ENCODE measurements at regions not wholly inside any gene's neighbourhood (a gene's known extent, or its start where the extent isn't known, plus 50 kb on each side); places are given as distances from the start of the nearest gene placed in this dataset.

GRCh38 chr2:142533177-142533576 lies 344.3 kb upstream of the KYNU start:
- H2AFZ ChIP-seq = no peak overlapping the region
- no peak overlapping the region for H3K9ac ChIP-seq
- H3K4me1 ChIP-seq = no peaks in the 10 kb centered on the region
- H3K27me3 ChIP-seq (ENCODE audit: control insufficient read depth, insufficient read depth, low read length) = no peaks in the 10 kb centered on the region
- H3K4me2 ChIP-seq (ENCODE audit: low read length) = no peak overlapping the region
- TF ChIP-seq, protein P1, sequence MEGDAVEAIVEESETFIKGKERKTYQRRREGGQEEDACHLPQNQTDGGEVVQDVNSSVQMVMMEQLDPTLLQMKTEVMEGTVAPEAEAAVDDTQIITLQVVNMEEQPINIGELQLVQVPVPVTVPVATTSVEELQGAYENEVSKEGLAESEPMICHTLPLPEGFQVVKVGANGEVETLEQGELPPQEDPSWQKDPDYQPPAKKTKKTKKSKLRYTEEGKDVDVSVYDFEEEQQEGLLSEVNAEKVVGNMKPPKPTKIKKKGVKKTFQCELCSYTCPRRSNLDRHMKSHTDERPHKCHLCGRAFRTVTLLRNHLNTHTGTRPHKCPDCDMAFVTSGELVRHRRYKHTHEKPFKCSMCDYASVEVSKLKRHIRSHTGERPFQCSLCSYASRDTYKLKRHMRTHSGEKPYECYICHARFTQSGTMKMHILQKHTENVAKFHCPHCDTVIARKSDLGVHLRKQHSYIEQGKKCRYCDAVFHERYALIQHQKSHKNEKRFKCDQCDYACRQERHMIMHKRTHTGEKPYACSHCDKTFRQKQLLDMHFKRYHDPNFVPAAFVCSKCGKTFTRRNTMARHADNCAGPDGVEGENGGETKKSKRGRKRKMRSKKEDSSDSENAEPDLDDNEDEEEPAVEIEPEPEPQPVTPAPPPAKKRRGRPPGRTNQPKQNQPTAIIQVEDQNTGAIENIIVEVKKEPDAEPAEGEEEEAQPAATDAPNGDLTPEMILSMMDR (IDR thresholded peaks at IDR 0.05) = no peak
- no peak overlapping the region for H3K27ac ChIP-seq
- H3K4me3 ChIP-seq (ENCODE audit: low read depth, low read length) = no peak overlapping the region
- H3K79me2 ChIP-seq = no peaks in the 10 kb centered on the region
- no peaks in the 10 kb centered on the region for H3K9me3 ChIP-seq (ENCODE audit: control insufficient read depth, low read length)
- H3K36me3 ChIP-seq (ENCODE audit: control insufficient read depth, insufficient read depth, low read length) = no peaks in the 10 kb centered on the region

GRCh38 chr2:142531377-142531776 lies 346.1 kb upstream of the KYNU start:
- no peak overlapping the region for H3K4me2 ChIP-seq (ENCODE audit: low read length)
- H3K79me2 ChIP-seq = no peaks in the 10 kb centered on the region
- no peak overlapping the region for H3K9ac ChIP-seq
- H3K27me3 ChIP-seq (ENCODE audit: control insufficient read depth, insufficient read depth, low read length) = no peaks in the 10 kb centered on the region
- no peaks in the 10 kb centered on the region for H3K36me3 ChIP-seq (ENCODE audit: control insufficient read depth, insufficient read depth, low read length)
- H3K9me3 ChIP-seq (ENCODE audit: control insufficient read depth, low read length) = no peaks in the 10 kb centered on the region
- H3K4me1 ChIP-seq = no peaks in the 10 kb centered on the region
- TF ChIP-seq, protein P1 (IDR thresholded peaks at IDR 0.05) = no peak
- no peak overlapping the region for H2AFZ ChIP-seq
- H3K27ac ChIP-seq = no peak overlapping the region
- no peak overlapping the region for H3K4me3 ChIP-seq (ENCODE audit: low read depth, low read length)

- TF ChIP-seq, protein P1 (IDR thresholded peaks at IDR 0.05) = no peak
- no peaks in the 10 kb centered on the region for H3K27me3 ChIP-seq (ENCODE audit: control insufficient read depth, insufficient read depth, low read length)
- H3K4me2 ChIP-seq (ENCODE audit: low read length) = no peak overlapping the region
- no peak overlapping the region for H3K4me3 ChIP-seq (ENCODE audit: low read depth, low read length)
- H3K36me3 ChIP-seq (ENCODE audit: control insufficient read depth, insufficient read depth, low read length) = no peaks in the 10 kb centered on the region
- H3K79me2 ChIP-seq = no peaks in the 10 kb centered on the region
- no peak overlapping the region for H3K9ac ChIP-seq
- no peak overlapping the region for H2AFZ ChIP-seq
- H3K4me1 ChIP-seq = no peaks in the 10 kb centered on the region
- no peak overlapping the region for H3K27ac ChIP-seq
- no peaks in the 10 kb centered on the region for H3K9me3 ChIP-seq (ENCODE audit: control insufficient read depth, low read length)
Observed at GRCh38 chr2:142525720-142526119, 351.7 kb upstream of the KYNU start.

GRCh38 chr2:142521492-142521891 lies 356.0 kb upstream of the KYNU start:
- Histone ChIP-seq H2AFZ (no peak overlapping the region), H3K79me2 (no peaks in the 10 kb centered on the region), H3K9me3 (ENCODE audit: control insufficient read depth, low read length) (no peaks in the 10 kb centered on the region), H3K27me3 (ENCODE audit: control insufficient read depth, insufficient read depth, low read length) (no peaks in the 10 kb centered on the region), H3K4me1 (no peaks in the 10 kb centered on the region), H3K9ac (no peak overlapping the region), H3K36me3 (ENCODE audit: control insufficient read depth, insufficient read depth, low read length) (no peaks in the 10 kb centered on the region), H3K4me2 (ENCODE audit: low read length) (no peak overlapping the region), H3K27ac (no peak overlapping the region), H3K4me3 (ENCODE audit: low read depth, low read length) (no peak overlapping the region)
- TF ChIP-seq, protein P1 (IDR thresholded peaks at IDR 0.05) = no peak

DNA sequence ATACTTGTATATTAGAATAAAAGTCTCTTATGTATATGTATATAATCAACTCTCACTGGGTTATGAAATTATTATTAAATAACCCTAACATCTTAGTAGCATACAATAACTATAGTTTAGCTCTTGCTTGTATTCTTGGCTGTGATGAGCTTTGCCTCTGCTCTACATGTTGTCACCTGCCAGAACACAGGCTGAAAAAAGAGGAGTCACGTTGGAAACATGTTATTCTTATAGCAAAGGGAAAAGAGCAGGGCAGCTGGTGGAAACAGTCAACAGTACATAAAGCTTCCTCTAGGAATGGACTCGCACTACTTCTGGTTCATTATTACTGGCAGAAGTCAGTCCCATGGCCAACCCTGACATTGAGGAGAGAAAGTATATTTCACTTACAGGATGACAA lies 362.0 kb upstream of the KYNU start:
- TF ChIP-seq, protein P1 (IDR thresholded peaks at IDR 0.05) = no peak
- no peaks in the 10 kb centered on the region for H3K9me3 ChIP-seq (ENCODE audit: control insufficient read depth, low read length)
- H3K9ac ChIP-seq = no peak overlapping the region
- no peaks in the 10 kb centered on the region for H3K27me3 ChIP-seq (ENCODE audit: control insufficient read depth, insufficient read depth, low read length)
- no peaks in the 10 kb centered on the region for H3K79me2 ChIP-seq
- H3K4me1 ChIP-seq = no peaks in the 10 kb centered on the region
- H3K4me2 ChIP-seq (ENCODE audit: low read length) = no peak overlapping the region
- H2AFZ ChIP-seq = no peak overlapping the region
- no peaks in the 10 kb centered on the region for H3K36me3 ChIP-seq (ENCODE audit: control insufficient read depth, insufficient read depth, low read length)
- no peak overlapping the region for H3K4me3 ChIP-seq (ENCODE audit: low read depth, low read length)
- no peak overlapping the region for H3K27ac ChIP-seq
